ENCODE measurements at regions not wholly inside any gene's neighbourhood (a gene's known extent, or its start where the extent isn't known, plus 50 kb on each side); places are given as distances from the start of the nearest gene placed in this dataset.
"Not testable (repeated sequence)": the region's sequence is repeated elsewhere in the genome, so short reads cannot be mapped to it uniquely, and the experiment has no call there.

DNA sequence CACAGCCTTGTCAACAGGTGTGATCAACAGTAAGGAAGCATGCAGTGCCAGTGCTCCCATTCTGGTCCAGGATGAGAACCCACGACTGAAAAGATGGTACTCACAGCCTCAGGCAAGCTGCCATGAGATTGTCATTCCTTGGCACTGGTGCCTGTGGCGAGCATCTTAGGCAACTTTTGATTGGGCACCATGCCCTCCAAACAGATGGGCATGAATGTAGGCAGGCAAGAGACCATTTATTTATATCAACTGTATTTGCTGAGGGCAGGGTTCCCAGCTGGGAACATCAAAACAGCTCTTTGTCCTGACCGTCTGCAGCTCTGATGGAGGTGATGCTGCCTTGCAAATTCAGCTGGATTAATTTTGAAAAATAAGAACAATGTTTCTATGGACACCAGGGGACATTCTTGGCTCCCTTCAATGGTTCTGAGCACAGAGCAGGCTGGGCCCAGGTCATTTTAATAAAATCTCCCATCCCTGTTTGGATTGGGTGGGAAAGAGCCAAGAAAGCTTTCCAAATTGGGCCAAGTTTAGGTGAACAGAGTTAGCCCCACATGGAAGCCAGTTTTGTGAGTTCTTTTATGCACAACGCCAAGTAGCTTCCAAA, 522.5 kb downstream of the RMST start:
- no peak for DNase-seq (ENCODE audit: low read depth in 2 of 2)

DNA sequence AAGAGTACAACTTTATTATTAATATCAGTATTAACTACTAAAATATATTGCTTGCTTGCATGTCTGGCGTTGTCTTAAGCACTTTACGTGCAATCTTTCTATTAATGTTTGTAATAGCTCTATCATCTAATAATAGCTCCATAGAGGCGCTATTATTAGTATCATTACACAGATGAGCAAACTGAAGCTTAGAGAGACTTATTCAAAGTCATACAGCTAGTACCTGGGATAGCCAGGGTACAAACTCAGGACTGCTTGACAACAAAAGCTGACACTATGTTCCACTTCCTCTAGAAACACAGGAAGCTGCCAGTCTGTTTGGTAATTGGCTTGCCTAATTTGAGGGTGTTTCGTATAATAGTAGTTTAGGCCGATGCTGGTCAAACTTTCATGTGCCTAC, 523.2 kb downstream of the RMST start:
- DNase-seq (ENCODE audit: low read depth in 2 of 2): no peak

DNA sequence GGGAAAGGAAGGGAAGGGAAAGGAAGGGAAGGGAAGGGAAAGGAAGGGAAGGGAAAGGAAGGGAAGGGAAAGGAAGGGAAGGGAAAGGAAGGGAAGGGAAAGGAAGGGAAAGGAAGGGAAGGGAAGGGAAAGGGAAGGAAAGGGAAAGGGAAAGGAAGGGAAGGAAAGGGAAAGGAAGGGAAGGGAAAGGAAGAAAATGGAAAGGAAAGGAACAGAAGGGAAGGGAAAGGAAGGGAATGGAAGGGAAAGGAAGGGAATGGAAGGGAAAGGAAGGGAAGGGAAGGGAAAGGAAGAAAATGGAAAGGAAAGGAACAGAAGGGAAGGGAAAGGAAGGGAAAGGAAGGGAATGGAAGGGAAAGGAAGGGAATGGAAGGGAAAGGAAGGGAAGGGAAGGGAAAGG, 526.0 kb downstream of the RMST start:
- DNase-seq (ENCODE audit: low read depth in 2 of 2): not testable (repeated sequence)

DNA sequence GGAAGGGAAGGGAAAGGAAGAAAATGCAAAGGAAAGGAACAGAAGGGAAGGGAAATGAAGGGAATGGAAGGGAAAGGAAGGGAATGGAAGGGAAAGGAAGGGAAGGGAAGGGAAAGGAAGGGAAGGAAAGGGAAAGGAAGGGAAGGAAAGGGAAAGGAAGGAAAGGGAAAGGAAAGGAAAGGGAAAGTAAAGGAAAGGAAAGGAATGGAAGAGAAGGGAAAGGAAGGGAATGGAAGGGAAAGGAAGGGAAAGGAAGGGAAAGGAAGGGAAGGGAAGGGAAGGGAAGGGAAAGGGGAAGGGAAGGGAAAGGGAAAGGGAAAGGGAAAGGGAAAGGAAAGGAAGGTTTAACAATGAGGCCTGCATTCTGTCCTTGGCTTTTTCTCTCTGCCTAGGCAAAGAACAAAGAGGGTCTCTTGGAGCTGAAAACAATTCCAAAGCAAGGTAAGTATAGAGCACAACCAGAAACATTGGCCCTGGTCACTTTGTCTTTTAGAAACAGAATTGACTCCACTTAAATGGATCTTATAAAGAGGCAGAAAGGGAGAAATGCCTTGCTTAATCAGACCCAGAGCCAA, 525.9 kb upstream of the TMPO start:
- no peak for DNase-seq (ENCODE audit: low read depth in 2 of 2)

DNA sequence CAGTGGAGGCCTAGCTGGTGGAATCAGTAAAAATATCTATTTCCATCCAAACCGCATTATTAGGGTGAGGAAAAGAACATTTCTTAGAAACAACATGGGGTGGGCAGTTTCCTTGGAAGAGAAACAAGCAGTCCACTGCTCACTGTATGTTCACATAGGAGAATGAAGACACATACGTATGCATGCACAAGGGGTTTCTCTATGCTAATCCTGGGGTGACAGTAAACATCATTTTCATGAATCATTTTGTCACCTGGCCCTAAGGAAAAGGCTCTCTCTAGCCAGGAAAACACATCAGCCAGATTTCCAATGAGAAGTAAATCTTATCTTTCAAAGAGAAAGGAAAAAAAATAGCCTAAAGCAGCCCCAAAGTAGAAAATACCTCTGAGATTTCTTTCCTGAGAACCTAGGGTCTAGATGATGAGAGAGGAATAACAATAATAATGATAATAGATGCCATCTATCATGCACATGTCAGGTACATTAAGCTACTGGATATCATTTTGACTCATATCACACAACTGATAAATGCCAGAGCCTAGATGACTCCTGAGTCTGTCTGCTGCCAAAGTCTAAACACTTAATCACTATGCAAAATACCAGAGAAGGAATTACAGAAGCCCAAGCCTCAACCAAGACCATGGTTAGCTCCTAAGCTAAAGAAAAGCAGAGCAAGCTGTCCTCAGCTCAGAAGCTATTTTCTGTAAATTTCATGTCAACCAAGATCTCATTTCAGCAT, 520.5 kb upstream of the TMPO start:
- no peak for DNase-seq (ENCODE audit: low read depth in 2 of 2)

DNA sequence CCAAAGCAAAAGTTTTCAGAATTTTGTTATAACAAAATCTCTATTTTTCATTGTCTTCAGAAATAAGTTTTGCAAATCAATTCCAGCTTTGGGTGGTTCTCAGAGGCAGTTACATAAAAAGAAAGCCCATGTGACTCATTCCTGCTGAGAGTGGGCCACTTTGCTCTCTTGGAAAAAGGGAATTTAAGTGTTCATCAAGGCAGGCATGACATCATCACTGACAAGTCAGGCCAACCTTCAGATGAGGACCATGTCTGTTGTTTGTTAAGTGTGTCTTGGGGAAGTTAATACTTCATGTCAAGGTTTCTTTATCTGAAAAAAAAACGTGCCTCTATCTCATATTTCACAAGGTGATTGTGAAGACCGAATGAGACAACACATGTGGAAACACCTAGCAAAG, 519.8 kb upstream of the TMPO start:
- DNase-seq (ENCODE audit: low read depth in 2 of 2): no peak

DNA sequence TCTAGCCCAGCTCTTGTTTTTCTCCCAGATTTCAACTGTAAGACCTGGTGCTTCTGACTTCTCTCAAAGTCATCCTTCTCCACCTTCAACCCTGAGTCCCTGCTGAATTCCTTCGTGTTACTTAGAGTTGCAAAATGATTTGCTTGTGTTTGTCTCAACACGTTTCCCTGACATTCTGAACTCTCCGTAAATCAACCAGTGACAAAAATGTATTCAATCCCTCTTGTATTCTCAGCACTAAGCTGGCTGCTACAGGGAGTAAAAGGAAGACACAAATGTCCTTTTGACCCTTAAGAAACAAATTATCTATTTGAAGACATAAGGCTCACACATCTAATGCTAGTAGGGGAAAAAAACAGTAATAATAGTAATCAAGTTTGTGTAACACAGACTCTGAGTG, 514.0 kb upstream of the TMPO start:
- DNase-seq (ENCODE audit: low read depth in 2 of 2): no peak

DNA sequence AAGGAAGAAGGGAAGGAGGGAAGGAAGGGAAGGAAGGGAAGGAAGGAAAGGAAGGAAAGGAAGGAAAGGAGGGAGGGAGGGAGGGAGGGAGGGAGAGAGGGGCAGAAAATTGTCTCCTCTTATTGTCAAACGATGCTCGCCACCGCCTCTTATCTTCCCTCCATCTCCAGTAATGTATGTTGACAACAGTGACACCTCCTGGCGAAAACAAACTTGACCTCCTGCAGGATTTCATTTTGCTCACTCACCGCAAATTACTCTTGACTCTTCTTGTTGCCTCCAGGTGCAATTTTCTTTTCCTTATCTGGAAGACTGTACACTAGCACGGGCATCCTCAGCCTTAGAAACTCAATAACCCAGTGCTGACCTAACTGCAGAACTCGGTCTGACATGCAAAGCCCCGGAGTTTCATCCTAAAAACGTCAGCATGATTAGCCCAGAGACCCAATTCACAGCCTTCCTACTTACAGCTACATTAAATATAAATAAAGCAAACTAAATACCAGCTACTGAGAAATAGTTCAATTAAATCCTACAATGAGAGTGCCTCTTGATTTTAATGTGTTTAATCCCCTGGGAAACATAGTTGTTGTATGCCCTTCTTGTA, 512.4 kb upstream of the TMPO start:
- DNase-seq (ENCODE audit: low read depth in 2 of 2): no peak

DNA sequence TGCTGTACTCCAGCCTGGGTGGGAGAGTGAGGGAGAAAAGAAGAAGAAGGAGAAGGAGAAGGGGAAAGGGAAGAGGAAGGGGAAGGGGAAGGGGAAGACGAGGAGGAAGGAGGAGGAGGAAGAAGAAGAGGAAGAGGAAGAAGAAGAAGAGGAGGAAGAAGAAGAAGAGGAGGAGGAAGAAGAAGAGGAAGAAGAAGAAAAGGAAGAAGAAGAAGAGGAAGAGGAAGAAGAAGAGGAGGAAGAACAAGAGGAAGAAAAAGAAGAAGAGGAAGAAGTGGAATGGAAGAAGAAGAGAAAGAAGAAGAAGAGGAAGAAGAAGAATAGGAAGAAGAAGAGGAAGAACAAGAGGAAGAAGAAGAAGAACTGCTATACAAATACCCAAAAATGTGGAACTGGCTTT, 507.4 kb upstream of the TMPO start:
- no peak for DNase-seq (ENCODE audit: low read depth in 2 of 2)

DNA sequence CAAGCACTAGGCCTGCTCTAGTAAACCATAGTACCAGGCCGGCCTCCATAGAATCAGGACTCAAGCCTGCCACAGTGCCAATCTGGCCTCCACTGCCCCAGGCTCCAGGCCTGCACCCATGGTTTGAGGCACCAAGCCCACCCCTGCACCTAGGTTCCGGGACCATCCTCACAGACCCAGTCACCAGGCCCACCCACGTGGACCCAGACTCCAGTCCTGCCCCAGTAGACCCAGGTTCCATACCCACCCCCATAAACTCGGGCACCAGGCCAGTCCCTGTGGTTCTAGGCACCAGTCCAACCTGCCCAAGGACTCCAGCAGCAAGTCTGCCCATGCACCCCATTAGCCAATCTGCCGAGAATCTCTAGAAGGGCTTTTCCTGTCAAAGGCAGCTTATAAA, 501.8 kb upstream of the TMPO start:
- DNase-seq (ENCODE audit: low read depth in 2 of 2): no peak

DNA sequence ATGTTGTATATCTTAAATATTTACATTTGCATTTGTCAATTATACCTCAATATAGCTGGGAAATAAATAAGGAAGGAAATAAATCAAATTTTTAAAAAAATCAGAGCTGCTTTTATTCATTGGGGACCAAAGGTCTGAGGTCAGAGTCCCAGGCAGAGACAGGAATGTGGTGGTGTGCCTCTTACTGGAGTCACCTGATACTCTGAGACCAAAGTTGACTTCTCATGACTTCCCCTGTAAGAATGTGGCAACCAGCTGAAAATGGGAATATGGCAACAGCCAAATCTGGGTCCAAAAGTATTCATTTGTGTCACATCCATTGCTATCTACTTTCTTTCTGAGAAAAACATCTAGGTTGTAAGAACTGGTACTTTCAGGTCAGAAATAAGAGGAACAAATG, 496.6 kb upstream of the TMPO start:
- no peak for DNase-seq (ENCODE audit: low read depth in 2 of 2)

DNA sequence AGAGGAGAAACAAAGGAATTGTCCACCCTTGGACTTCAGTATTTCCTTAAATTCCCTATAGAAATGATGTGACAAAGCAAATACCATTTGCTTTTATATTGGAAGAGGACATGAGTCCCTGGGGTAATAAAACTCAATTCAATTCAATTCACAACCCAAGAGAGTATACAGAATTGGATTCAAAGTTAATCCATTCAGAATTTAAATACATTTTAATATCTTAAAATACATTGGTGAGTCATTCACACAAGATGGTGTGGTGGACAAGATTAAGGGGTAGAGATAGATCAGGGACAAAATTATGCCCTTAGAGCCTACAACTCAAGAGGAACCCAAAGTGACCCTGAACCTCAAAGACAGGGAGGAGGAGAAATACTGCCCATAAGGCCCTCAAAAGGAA, 495.0 kb upstream of the TMPO start:
- no peak for DNase-seq (ENCODE audit: low read depth in 2 of 2)

DNA sequence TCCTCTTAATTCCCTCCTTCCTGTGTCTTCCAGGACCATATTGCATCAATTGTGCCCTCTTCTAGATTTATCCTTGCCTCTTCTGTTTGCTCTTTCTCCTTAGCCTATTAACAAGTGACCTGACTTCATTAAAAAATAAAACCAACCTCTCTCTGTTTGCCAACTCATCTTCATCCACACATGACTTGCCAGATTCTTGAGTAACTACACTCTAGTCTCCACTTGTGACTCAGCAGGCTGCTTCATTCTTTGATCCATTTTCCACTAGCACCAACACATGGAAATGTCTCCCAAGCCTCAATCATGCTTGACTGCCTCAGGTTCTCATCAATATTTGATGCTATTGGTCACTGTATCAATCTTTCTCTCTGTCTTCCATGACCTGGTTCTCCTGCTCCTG, 492.4 kb upstream of the TMPO start:
- no peak for DNase-seq (ENCODE audit: low read depth in 2 of 2)

DNA sequence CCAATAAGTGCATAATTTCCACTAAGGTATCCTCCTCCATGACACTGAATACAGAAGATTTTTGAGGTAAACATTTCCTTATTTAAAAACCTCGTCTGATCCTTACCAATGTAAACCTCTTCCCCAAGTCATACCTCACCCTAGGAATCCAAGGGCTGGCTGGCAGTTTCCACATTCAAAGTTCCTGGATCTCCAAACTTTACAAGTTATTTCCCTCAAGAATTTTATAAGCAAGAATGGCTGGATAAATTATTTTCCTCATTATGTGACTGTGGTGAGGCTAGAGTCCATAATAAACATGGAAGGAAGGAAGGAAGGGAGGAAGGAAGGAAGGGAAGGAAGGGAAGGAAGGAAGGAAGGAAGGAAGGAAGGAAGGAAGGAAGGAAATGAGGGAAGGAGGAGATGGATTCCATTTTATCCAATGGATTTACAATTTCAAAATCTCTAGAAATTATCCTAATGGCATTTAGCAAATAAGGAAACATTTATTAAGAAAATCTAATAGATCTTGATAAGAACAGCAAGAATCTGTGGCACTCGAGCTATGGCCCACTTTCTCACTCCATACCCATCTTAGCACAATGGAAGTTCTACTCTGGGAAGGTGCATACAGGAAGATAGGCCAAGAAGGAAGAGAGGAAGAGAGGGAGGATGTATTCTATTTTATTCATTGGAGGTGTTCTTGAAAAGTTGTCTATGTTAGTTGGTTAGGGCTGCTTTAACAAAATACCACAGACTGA, 477.8 kb upstream of the TMPO start:
- DNase-seq (ENCODE audit: low read depth in 2 of 2): no peak

DNA sequence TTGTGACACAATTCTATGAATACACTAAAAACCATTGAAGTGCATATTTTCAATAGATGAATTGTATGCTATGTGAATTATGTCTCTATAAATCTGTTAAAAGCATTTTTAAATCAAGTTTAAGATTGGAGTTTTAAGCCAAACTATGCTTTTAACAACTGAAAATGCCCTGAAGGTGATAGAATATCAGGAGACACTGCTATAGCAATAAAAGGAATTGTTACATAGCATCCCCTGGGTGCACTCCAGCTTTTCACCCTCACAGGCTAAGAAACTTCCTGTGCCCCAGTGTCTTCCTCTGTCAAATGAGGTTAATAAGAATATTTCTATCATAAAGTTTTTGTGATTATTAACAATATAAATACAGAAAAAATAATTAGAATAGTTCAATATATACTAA, 472.7 kb upstream of the TMPO start:
- DNase-seq (ENCODE audit: low read depth in 2 of 2): no peak

DNA sequence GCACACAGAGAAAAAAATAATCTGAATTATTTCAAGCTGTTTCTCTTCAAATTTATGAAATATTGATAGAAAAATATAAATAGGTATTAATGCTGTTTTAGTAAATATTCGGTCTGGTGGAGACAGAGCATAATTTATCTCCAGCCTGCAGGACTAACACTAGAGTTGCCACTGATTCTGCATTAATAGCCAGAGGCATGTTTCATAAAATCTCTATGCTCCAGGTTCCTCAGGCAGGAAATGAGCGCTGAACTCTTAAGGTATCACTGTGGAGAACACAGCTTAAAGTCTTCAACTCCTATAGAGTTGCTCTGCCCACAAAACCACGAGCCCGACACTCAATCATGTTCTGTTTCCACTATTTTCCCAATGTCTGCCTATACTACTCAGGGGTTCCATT, 470.0 kb upstream of the TMPO start:
- no peak for DNase-seq (ENCODE audit: low read depth in 2 of 2)

DNA sequence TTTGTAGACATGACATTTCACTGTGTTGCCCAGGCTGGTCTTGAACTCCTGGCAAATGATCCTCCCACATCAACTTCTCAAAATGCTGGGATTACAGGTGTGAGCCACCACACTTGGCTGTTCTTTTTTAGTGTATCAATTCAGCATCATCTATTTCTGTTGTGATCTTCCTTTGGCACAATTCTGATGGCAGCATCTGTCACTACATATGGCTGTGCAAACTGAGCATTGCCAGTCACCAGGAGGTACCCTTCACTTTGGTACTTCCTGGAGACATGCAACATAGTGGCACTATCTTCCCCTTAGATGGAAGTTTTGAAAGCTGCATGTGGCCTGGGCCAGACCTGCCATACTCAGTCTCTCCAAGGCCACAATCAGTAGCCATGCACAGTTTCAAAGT, 467.1 kb upstream of the TMPO start:
- no peak for DNase-seq (ENCODE audit: low read depth in 2 of 2)

DNA sequence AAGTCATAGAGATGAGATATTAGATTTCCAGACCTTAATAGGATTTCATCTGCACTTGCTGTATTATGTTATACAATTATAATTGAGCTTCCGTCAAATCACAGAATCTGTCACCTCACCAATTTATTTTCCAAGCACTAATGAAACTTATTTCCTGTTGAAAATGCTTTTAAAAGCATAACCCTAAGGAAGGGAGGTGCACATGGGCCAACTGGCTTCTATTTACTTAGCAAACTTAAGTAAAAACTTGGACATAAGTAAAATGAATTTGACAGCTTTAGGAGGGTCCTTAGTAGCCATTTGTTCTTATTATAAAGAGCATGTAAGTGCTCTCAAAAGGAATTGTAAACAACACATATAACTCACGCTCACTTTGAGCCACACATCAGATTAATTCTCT, 462.2 kb upstream of the TMPO start:
- DNase-seq (ENCODE audit: low read depth in 2 of 2): no peak

DNA sequence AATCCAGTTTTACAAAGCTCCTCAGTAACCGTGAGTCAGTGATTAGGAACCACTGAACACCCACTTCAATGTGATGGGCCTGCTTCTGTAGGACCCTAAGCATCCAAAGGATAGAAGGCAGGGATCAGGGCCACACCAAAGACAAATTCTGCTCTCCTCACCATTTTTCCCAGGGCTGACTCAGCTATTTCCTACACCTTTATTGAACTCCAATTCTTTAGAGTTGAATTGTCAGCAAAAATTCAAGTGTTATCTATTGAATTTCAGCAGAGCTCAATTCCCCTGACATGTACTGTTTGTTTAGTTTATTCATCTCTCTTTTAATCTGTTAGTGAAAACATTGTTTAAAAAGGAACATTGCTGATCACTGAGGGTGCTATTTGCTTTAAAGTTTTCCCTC, 457.7 kb upstream of the TMPO start:
- DNase-seq (ENCODE audit: low read depth in 2 of 2): no peak

DNA sequence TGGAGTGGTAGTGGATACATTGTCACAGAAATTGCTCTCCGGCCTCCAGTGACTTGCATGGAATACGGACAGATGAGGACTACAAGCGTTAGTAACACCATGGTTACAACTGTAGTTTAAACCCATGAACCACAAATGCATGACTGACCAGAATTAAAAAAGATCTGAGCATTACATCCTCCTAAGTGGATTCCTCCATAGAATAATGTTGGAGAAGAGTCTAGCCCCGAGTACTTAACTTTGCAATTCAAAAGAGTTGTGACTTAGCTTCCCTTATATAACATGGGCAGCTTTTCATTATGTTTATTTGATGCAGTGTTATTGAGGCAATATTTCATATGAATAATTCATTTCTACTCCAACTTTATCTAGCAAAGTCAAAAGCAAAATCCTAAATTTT, 457.2 kb upstream of the TMPO start:
- no peak for DNase-seq (ENCODE audit: low read depth in 2 of 2)

DNA sequence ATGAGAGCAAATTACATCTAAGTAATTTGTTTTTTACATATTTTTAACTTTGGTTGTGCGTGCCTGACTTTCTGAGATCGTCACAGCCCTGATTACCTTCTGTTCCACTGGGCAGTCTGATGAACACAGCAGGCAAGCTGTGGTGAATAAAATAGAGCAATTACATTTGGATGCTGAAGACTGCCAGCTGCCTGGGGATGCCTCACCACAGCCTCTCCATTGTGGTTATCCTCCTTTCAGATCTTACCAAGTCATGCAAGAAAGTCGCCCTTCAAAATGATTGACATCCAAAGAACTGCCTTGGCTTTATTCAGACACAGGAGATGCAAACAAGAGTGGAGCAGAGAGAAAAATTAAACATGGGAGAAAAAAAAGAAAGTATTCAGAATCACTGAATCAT, 456.6 kb upstream of the TMPO start:
- no peak for DNase-seq (ENCODE audit: low read depth in 2 of 2)

DNA sequence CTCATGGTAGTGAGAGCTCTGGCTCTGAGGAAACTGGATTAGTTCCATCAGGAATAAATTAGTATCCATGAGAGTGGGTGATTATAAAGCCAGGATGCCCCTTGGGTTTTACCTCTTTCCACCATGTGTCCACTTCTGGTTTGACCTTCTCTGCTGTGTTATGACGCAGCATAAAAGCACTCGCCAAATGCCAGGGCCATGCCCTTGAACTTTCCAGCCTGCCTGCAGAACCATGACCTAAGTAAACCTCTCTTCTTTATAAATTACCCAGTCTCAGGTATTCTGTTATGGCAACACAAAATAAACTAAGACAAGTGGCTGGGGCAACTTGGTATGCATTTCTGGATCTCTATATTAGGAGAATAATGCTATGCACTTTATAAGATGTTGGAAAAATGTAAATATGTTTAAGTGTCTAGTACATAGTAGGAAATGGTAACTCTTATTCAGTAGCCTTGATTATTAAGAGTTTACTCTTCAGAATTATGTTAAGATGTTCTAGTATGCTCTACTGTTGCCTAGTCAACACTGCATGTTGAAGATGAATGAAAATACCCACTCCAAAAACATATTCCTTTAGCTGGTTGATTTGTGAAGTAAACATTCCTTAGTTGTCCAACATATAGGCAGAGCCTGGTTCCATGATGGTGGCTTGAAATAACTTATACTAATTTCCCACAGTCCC, 455.6 kb upstream of the TMPO start:
- DNase-seq (ENCODE audit: low read depth in 2 of 2): no peak

Measured in activated CD8-positive, alpha-beta memory T cell treated with anti-CD3 and anti-CD28 coated beads for 4 hours (primary cell).